ENCODE measurements at regions not wholly inside any gene's neighbourhood (a gene's known extent, or its start where the extent isn't known, plus 50 kb on each side); places are given as distances from the start of the nearest gene placed in this dataset.
"Not testable (repeated sequence)": the region's sequence is repeated elsewhere in the genome, so short reads cannot be mapped to it uniquely, and the experiment has no call there.

DNA sequence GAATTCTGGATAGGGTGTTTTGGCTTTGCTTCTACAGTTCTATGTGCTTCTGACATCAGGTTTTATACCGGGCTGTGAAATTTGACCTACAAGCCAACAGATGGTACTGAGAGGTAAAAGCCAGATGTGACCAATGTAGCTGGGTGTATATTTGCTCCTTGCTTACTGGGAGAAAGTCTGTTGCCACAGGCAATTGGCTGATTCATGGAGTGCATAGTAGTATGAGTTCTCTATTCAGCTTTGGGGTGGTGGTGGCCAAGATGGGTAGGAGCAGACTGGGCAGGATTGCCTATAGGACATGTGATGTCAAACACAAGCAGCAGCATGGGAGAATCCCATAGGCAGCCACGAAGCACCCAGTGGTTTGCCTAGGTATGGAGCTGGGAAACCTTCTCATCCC is 1827.0 kb downstream of the C4orf33 start:
- no peak for DNase-seq

- no peak for DNase-seq
These were observed 1859.6 kb downstream of the C4orf33 start for GRCh38 chr4:130955520-130955919.

GRCh38 chr4:130985371-130985770 is 1889.4 kb downstream of the C4orf33 start:
- DNase-seq, result no peak

DNA sequence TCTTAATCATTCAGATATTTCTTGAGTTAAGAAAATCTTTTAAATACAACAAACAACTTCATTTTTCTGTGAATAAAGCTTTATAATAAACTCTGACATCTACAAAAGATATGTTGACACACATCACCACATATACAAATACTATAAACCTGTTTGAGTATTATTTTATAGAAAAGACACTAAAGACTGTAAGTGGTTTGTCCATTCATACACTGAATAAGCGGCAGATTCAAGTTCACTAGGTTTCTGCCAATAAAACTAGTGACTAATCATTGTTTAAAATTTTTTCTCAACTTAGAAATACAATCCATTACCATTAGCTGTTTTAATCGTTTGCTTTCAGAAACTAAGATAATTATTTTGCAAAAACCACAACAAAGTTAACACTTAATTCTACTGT is 1900.0 kb downstream of the C4orf33 start:
- no peak for DNase-seq

DNA sequence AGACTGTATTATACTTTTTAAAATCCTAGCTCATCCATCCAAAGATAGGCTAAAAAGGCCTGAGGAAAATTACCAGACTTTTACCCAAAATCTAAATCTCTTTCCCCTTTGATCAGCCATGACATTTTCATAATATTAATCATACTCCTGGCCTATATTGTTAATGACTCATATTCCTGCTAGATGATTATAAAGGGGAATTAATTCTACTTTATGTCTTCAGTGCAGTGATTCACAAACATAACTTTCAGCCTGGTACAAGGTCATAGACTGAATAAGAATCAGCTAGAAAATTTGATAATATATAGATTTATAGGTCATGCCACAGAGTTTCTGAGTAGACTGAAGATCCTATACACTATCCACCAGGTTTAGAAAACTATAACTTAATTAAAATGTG is 1905.4 kb downstream of the C4orf33 start:
- no peak for DNase-seq

DNA sequence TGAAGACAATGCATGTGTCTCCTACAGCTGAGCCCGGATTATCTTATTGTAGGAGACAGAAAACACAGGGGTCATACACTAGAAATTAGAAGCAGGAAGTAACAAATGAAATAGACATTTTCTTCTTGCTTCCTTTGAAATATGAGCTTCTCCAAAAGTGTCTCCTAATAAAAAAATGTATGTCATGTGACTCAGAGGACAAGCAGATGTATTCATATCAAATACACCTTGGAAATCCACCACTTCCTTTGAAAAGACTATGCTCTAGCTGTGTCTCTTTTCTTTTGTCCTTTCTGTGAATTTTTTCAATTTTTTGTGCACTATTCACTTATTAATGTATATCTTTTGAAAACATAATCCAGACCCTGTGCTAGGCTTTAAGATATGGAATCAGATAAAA is 1906.2 kb downstream of the C4orf33 start:
- no peak for DNase-seq

- DNase-seq, result no peak
These were observed 1910.4 kb downstream of the C4orf33 start for GRCh38 chr4:131006388-131006787.

DNA sequence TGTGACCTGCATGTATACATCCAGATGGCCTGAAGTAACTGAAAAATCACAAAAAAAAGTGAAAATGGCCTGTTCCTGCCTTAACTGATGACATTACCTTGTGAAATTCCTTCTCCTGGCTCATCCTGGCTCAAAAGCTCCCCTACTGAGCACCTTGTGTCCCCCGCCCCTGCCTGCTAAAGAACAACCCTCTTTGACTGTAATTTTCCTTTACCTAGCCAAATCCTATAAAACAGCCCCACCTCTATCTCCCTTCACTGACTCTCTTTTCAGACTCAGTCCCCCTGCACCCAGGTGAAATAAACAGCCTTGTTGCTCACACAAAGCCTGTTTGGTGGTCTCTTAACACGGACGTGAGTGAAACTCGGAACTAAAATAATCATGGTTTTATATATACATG is 1916.0 kb downstream of the C4orf33 start:
- DNase-seq, result not testable (repeated sequence)

DNA sequence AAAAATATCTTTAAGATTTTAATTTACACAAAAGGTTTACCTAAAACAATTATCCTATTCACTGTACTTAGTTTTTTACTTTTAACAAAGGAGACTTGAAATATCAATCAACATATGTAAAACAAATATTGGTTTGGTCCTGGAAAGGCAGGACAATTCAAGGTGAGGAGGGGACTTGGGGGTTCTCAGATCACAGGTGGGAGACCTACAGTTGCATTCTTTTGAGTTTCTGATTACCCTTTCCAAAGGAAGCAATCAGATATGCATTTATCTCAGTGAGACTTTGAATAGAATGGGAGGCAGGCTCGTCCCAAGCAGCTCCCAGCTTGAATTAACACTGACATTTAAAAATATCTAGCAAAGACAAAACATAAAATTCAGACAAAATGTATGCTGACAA is 1917.3 kb downstream of the C4orf33 start:
- DNase-seq, result no peak

- no peak for DNase-seq
These were observed 1930.8 kb downstream of the C4orf33 start for GRCh38 chr4:131026771-131027170.

GRCh38 chr4:131044368-131044767 is 1948.4 kb downstream of the C4orf33 start:
- DNase-seq, result no peak

- no peak for DNase-seq
These were observed 1950.9 kb downstream of the C4orf33 start for GRCh38 chr4:131046821-131047220.

DNA sequence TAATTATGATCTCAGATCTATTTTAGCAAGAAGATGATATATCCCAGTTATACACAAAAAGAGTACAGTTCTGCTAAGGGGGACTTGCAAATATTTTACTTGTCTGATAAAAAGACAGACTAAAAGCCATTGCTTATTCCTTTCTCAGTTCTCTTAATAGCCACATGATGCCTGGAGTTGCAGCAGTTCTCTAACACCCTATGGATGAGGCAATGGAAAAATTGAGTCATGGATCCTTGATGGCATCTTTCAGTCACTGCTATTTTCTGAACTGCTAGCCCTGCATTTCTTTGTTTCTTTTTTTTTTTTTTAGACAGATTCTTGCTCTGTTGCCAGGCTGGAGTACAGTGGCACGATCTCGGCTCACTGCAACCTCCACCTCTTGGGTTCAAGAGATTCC is 1956.7 kb downstream of the C4orf33 start:
- no peak for DNase-seq

DNA sequence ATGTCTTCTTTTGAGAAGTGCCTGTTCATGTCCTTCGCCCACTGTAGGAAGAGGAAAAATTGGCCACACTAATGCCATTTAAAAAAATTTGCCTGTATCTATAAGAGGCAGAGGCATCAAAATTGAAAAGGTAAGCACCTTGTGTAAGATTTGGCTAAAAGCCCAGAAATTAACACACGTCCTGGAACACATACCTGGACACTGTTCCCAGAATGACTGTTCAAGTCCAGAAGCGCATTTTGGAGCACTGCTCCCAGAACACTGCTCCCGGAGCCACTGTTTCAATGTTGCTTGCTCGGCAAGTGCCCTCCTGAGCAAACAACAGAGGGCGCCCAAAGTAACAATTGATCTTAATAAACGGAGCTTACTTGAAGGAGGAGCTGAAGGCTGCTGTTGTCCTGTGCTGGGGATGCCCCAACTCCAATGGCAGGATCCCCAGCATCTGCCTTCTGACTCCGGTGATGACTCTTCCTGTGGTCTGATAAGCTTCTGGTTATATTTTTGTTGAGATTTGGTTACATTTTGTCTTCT is 1958.6 kb downstream of the C4orf33 start:
- no peak for DNase-seq

DNA sequence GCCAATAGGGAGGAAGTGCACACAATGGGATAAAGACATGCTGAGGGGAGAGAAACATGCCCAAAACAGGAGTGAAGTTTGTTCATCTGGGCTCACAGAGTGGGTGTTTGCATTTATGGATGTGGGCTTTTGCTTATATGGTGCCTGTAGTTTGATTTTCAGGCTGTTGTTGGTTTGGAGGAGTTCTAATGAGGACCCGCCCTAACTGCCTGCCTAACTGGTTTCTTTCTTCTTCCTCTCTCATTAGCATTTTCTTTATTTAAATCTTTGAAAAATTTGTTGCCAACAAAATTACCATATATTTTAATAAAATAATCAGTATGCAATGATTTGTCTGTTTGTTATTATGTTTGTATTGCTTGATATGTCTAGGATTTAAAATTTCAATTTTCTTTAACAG is 1965.8 kb downstream of the C4orf33 start:
- no peak for DNase-seq

- DNase-seq, result no peak
These were observed 1967.9 kb downstream of the C4orf33 start for GRCh38 chr4:131063878-131064277.

- no peak for DNase-seq
These were observed 1985.1 kb downstream of the C4orf33 start for GRCh38 chr4:131081069-131081468.

DNA sequence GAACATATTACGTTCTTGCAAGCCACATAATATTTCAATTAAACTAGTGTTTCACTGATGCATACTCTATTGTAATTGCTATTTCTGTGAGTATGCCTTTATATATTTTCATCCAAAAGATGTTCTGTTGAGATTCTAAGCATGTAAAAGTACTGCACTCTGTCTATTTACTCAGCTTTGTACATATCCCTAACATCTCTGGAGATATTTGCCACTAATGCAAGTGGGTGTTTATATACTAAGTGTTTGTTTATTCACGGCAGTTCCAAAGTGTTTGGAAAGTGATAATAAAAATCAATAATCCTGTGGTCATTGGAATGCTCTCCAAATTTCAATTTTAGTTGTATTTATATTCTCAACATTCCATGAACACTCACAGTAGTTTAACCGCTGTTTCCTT is 1989.0 kb downstream of the C4orf33 start:
- DNase-seq, result no peak

DNA sequence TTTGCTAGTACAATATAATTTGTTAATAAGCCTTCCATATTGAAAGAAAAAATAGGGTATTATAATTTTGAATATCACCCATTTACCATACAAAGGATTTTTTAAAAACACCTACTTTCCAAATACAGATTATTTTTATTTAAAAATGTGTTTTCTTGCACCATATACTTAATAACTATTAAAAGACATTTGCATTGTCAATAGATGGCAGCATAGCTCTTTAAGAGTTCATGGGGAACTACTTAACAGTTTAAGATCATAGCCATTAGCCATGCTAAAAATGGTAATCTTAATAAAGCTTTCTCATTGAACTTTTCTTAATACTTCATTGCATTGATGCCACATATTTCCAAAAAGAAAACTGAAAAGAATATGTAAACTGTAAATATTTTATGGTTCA is 1995.9 kb downstream of the C4orf33 start:
- DNase-seq, result no peak

DNA sequence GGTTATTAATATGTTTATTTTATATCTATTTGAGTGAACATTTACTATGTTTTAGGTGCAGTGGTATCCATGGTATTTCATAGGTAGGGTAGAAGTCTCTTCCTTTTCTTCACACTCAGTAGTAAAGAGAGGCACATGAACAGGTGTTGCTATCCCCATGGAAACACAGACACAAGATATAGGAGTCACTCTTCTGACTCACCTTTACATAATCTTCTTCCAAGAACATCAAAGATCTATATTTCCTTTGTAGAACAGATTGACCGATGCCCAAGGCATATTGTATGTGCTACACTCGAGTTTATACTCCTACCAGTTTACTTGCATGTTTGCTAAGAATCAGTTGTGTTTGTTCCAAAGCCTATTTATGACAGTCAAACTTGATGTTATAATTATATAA is 1997.4 kb downstream of the C4orf33 start:
- DNase-seq, result no peak

GRCh38 chr4:131098976-131099375 is 2003.0 kb downstream of the C4orf33 start:
- no peak for DNase-seq

DNA sequence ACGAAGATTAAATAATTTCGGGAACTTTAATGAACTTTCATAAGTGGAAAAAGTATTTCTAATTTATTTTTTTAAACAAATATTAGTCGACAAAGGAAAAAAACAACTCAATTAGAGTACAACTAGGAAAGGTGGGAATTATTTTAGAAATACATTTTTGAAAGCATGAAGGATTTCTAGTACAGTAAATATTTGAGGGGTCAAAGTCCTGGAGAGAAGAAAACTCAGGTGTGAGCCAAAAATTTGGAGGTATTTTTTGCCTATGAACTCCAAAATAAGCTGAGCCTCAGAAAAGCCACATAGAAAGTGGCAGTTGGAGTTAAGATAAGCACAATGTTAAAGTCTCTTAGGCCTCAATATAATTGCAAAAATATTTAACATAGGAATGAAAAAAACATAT is 2017.3 kb downstream of the C4orf33 start:
- no peak for DNase-seq

DNA sequence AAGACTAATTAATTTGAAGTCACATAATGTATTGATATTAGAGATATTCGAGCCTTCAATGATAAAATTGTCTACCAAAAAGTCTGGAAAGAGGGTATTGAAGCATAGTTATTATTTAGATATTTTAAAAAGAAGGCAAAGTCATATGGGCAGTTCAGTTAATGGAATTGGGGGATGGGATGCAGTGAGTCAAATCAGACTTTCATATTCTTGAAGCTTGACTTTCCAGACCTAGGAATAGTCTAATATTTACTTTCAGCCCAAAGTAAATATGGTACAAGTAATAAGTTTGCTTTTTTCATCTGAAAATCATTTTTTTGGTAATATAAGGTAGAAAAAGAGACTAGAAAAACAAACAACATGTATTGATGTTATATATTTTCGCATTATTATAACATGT is 2017.8 kb downstream of the C4orf33 start:
- DNase-seq, result no peak

- no peak for DNase-seq
These were observed 2023.7 kb downstream of the C4orf33 start for GRCh38 chr4:131119661-131120060.

DNA sequence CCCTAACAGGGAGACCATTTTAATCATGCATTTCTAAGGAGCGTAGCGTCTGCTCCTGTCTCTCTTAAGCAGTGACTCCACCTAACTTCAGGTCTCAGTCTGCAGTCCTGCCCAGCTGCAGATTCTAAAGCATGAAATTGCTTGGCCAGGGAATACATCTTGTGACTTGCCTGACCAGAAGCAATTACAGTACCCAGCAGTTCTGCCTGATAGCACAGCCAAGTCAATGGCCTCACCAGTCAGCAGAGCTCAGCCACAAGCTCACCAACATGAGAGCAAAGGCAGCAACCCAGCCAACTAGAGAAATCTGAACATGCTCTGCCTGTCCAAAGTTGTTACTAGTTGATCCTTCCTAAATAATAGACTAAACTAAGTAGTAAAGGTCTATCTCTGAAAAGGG is 2011.9 kb upstream of the PCDH10 start:
- DNase-seq, result no peak

DNA sequence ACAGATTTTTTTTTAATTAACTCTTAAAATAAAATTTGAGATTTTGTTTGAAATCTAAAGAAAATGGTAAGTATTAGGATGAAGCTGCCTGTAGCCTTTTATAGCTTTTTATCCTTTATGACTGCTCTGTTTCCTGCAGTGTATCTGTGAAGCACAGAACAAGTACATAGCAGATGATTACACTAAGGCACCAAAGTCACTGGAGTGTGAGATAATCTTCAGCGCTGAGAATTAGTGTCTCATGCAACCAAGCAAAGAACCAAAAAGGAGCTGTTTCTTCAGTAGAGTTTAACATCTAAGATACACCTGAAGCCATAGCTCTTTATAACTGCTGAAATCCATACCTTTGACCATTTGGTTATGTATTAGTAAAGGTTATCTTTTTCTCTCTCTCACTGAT is 1989.8 kb upstream of the PCDH10 start:
- DNase-seq, result no peak

Data from NCI-H226 (cell line).